ENCODE measurements at regions not wholly inside any gene's neighbourhood (a gene's known extent, or its start where the extent isn't known, plus 50 kb on each side); places are given as distances from the start of the nearest gene placed in this dataset.

DNA sequence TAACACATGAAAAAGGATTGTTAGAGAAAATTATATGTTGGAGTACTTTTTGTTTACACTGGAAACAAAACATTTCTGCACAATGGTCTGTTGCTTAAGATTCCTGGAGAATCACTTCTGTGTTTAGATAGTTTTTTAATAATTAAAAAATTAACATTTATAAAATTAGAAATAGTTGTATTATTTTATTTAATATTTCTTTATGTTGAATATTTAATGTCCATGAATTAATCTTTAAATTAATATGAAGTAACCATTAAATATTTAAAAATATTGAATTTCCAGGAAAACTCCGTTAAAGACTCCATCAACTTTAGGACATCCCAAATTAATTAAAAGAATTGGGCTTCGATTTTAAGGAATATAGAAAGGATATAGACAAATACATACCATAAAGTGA lies 797.1 kb upstream of the GALNTL6 start:
- no peaks in the 10 kb centered on the region for H3K4me1 Mint-ChIP-seq (ENCODE audit: low read depth, unreplicated experiment)
- BruUV-seq (replicated peaks) = no TSS peak

DNA sequence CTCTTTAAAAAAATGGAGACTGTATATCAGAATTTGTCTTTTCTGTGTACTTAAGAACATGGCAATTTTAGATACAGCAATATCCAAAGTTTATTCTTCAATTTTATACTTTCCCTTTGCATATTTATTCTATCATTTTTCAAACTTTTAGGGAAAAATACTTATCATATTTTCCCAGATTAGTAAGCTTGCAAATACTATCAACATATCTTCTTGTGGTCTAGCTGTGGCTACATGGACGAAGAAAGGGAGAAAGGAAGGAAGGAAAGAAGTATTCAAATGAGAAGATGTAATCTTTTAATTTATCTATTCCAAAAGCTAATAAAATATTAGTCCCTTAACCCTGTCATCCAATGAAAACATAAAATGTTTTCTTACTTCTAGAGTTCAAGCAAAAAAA lies 797.8 kb upstream of the GALNTL6 start:
- no peak overlapping the region for H3K27ac Mint-ChIP-seq (ENCODE audit: unreplicated experiment)
- no peaks in the 10 kb centered on the region for H3K27me3 Mint-ChIP-seq (ENCODE audit: insufficient read depth, unreplicated experiment)
- no peaks in the 10 kb centered on the region for H3K27me3 ChIP-seq (replicated peaks; ENCODE audit: control insufficient read depth, insufficient read depth, low read length)

More for the DNA sequence above, 797.1 kb upstream of the GALNTL6 start:
- ChIA-PET POLR2A (no interaction called here), CTCF (no interaction called here)
- TF ChIP-seq, protein P1, sequence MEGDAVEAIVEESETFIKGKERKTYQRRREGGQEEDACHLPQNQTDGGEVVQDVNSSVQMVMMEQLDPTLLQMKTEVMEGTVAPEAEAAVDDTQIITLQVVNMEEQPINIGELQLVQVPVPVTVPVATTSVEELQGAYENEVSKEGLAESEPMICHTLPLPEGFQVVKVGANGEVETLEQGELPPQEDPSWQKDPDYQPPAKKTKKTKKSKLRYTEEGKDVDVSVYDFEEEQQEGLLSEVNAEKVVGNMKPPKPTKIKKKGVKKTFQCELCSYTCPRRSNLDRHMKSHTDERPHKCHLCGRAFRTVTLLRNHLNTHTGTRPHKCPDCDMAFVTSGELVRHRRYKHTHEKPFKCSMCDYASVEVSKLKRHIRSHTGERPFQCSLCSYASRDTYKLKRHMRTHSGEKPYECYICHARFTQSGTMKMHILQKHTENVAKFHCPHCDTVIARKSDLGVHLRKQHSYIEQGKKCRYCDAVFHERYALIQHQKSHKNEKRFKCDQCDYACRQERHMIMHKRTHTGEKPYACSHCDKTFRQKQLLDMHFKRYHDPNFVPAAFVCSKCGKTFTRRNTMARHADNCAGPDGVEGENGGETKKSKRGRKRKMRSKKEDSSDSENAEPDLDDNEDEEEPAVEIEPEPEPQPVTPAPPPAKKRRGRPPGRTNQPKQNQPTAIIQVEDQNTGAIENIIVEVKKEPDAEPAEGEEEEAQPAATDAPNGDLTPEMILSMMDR (IDR thresholded peaks at IDR 0.05; ENCODE audit: insufficient read depth in 1 of 2, low read depth in 1 of 2, low read length in 1 of 2, severe bottlenecking in 1 of 2, unreplicated experiment in 1 of 2) = no peak
- Histone ChIP-seq H3K9me3 (no peaks in the 10 kb centered on the region), H3K4me3 (ENCODE audit: low read depth, low read length) (no peak overlapping the region), H3K36me3 (ENCODE audit: control insufficient read depth, insufficient read depth, low read length) (no peaks in the 10 kb centered on the region), H3K4me1 (no peaks in the 10 kb centered on the region), H3K27me3 (replicated peaks; ENCODE audit: control insufficient read depth, insufficient read depth, low read length) (no peaks in the 10 kb centered on the region)
- DNase-seq = no peak
- Mint-ChIP-seq H3K27ac (ENCODE audit: unreplicated experiment) (no peak overlapping the region), H3K4me3 (ENCODE audit: unreplicated experiment) (no peak overlapping the region), H3K36me3 (ENCODE audit: insufficient read depth, unreplicated experiment) (no peaks in the 10 kb centered on the region), H3K9me3 (ENCODE audit: unreplicated experiment) (no peaks in the 10 kb centered on the region), H3K27me3 (ENCODE audit: insufficient read depth, unreplicated experiment) (no peaks in the 10 kb centered on the region)
- intact Hi-C loops (cut with micrococcal nuclease; ENCODE audit: unreplicated experiment) = no loop called here

DNA sequence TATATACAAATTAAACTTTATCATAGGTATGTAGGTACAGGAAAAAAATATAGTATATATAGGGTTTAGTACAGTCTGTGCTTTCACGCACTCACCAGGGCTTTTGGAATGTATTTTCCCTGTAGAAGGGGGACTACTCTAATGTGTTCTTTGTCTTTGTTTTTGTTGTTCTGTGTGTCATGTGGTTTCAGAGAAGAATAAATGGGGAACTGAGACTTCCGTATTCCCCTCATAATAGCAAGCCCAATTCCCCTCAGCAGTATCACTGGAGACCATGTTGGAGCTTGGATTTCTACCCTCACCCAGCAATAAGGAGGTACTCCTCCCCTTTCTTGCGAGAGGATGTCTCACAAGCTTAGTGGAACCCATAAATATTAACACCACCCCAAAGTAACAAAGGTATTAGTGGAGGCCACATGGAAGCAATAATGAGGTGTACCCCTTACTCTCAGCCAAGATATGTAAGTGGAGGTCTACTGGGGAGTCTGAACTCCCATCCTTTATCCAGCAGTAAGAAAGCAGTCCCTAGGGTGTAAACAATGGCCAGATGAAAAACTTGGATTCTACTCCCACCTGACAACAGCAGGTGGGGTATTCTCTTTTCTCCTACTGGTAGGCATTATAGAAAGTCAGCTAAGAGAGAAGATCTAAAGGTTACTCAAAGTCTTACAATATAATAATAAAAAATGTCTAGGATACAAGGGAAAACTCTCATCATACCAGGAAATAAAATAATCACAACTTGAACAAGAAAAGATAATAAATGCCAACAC lies 805.4 kb upstream of the GALNTL6 start:
- Mint-ChIP-seq H3K9me3 (ENCODE audit: unreplicated experiment) (no peaks in the 10 kb centered on the region), H3K4me1 (ENCODE audit: low read depth, unreplicated experiment) (no peaks in the 10 kb centered on the region), H3K27ac (ENCODE audit: unreplicated experiment) (no peak overlapping the region), H3K27me3 (ENCODE audit: insufficient read depth, unreplicated experiment) (no peaks in the 10 kb centered on the region), H3K36me3 (ENCODE audit: insufficient read depth, unreplicated experiment) (no peaks in the 10 kb centered on the region), H3K4me3 (ENCODE audit: unreplicated experiment) (no peak overlapping the region)
- Histone ChIP-seq H3K27me3 (replicated peaks; ENCODE audit: control insufficient read depth, insufficient read depth, low read length) (no peaks in the 10 kb centered on the region), H3K9me3 (no peaks in the 10 kb centered on the region), H3K4me1 (no peaks in the 10 kb centered on the region), H3K4me3 (ENCODE audit: low read depth, low read length) (no peak overlapping the region), H3K36me3 (ENCODE audit: control insufficient read depth, insufficient read depth, low read length) (no peaks in the 10 kb centered on the region)
- BruUV-seq (replicated peaks) = no TSS peak
- POLR2A ChIA-PET = no interaction called here
- no peak for DNase-seq
- intact Hi-C loops (cut with micrococcal nuclease; ENCODE audit: unreplicated experiment) = no loop called here
- CTCF ChIA-PET = no interaction called here
- TF ChIP-seq, protein P1 (IDR thresholded peaks at IDR 0.05; ENCODE audit: insufficient read depth in 1 of 2, low read depth in 1 of 2, low read length in 1 of 2, severe bottlenecking in 1 of 2, unreplicated experiment in 1 of 2) = no peak

More for the DNA sequence above, 797.8 kb upstream of the GALNTL6 start:
- H3K9me3 ChIP-seq = no peaks in the 10 kb centered on the region
- no peak overlapping the region for H3K4me3 ChIP-seq (ENCODE audit: low read depth, low read length)
- Mint-ChIP-seq H3K4me1 (ENCODE audit: low read depth, unreplicated experiment) (no peaks in the 10 kb centered on the region), H3K9me3 (ENCODE audit: unreplicated experiment) (no peaks in the 10 kb centered on the region), H3K4me3 (ENCODE audit: unreplicated experiment) (no peak overlapping the region), H3K36me3 (ENCODE audit: insufficient read depth, unreplicated experiment) (no peaks in the 10 kb centered on the region)
- ChIA-PET CTCF (no interaction called here), POLR2A (no interaction called here)
- TF ChIP-seq, protein P1 (IDR thresholded peaks at IDR 0.05; ENCODE audit: insufficient read depth in 1 of 2, low read depth in 1 of 2, low read length in 1 of 2, severe bottlenecking in 1 of 2, unreplicated experiment in 1 of 2) = no peak
- no peak for DNase-seq
- H3K4me1 ChIP-seq = no peaks in the 10 kb centered on the region
- intact Hi-C loops (cut with micrococcal nuclease; ENCODE audit: unreplicated experiment) = no loop called here
- no peaks in the 10 kb centered on the region for H3K36me3 ChIP-seq (ENCODE audit: control insufficient read depth, insufficient read depth, low read length)
- no TSS peak for BruUV-seq (replicated peaks)
